ENCODE measurements at regions not wholly inside any gene's neighbourhood (a gene's known extent, or its start where the extent isn't known, plus 50 kb on each side); places are given as distances from the start of the nearest gene placed in this dataset.
"Not testable (repeated sequence)": the region's sequence is repeated elsewhere in the genome, so short reads cannot be mapped to it uniquely, and the experiment has no call there.

GRCh38 chrX:140337263-140337662 lies 167.6 kb downstream of the SOX3 start:
- DNase-seq (ENCODE audit: low spot score), result no peak

- no peak for DNase-seq (ENCODE audit: low spot score)
These were observed 186.6 kb downstream of the SOX3 start for GRCh38 chrX:140318296-140318695.

- no peak for DNase-seq (ENCODE audit: low spot score)
These were observed 187.4 kb downstream of the SOX3 start for GRCh38 chrX:140317462-140317861.

- DNase-seq (ENCODE audit: low spot score), result no peak
These were observed 205.7 kb downstream of the SOX3 start for GRCh38 chrX:140298960-140299825.

- no peak for DNase-seq (ENCODE audit: low spot score)
These were observed 207.6 kb downstream of the SOX3 start for GRCh38 chrX:140297273-140297672.

GRCh38 chrX:140292961-140293360 lies 211.9 kb downstream of the SOX3 start:
- DNase-seq (ENCODE audit: low spot score), result no peak

GRCh38 chrX:140292188-140292587 lies 212.7 kb downstream of the SOX3 start:
- DNase-seq (ENCODE audit: low spot score), result no peak

GRCh38 chrX:140274811-140275525 lies 229.9 kb downstream of the SOX3 start:
- no peak for DNase-seq (ENCODE audit: low spot score)

- DNase-seq (ENCODE audit: low spot score), result no peak
These were observed 230.9 kb downstream of the SOX3 start for GRCh38 chrX:140273921-140274320.

GRCh38 chrX:140250391-140250790 lies 254.5 kb downstream of the SOX3 start:
- no peak for DNase-seq (ENCODE audit: low spot score)

GRCh38 chrX:140249088-140249487 lies 255.8 kb downstream of the SOX3 start:
- no peak for DNase-seq (ENCODE audit: low spot score)

GRCh38 chrX:140229191-140229590 lies 263.9 kb upstream of the CXorf66 start:
- DNase-seq (ENCODE audit: low spot score), result no peak

GRCh38 chrX:140226037-140226436 lies 260.7 kb upstream of the CXorf66 start:
- DNase-seq (ENCODE audit: low spot score), result not testable (repeated sequence)

GRCh38 chrX:140215894-140216293 lies 250.6 kb upstream of the CXorf66 start:
- not testable (repeated sequence) for DNase-seq (ENCODE audit: low spot score)

GRCh38 chrX:140214518-140214917 lies 249.2 kb upstream of the CXorf66 start:
- DNase-seq (ENCODE audit: low spot score), result not testable (repeated sequence)

- DNase-seq (ENCODE audit: low spot score), result no peak
These were observed 241.3 kb upstream of the CXorf66 start for GRCh38 chrX:140206657-140207056.

- DNase-seq (ENCODE audit: low spot score), result no peak
These were observed 225.3 kb upstream of the CXorf66 start for GRCh38 chrX:140190441-140191108.

GRCh38 chrX:140180585-140180984 lies 215.3 kb upstream of the CXorf66 start:
- DNase-seq (ENCODE audit: low spot score), result no peak

GRCh38 chrX:140177821-140178220 lies 212.5 kb upstream of the CXorf66 start:
- DNase-seq (ENCODE audit: low spot score), result no peak

- no peak for DNase-seq (ENCODE audit: low spot score)
These were observed 207.1 kb upstream of the CXorf66 start for GRCh38 chrX:140172401-140172800.

- no peak for DNase-seq (ENCODE audit: low spot score)
These were observed 202.2 kb upstream of the CXorf66 start for GRCh38 chrX:140167551-140167950.

- no peak for DNase-seq (ENCODE audit: low spot score)
These were observed 200.5 kb upstream of the CXorf66 start for GRCh38 chrX:140165849-140166248.

- no peak for DNase-seq (ENCODE audit: low spot score)
These were observed 199.1 kb upstream of the CXorf66 start for GRCh38 chrX:140164391-140164790.

Data from CD4-positive, alpha-beta T cell treated with Interleukin-2 at 100 ng/mL for 4 hours (primary cell).